Eye (tissue), 1 donor: ENCODE measurements at regions not wholly inside any gene's neighbourhood (a gene's known extent, or its start where the extent isn't known, plus 50 kb on each side); places are given as distances from the start of the nearest gene placed in this dataset.

ENCODE experiments used
- DNase-seq: peaks from one replicate; pipeline ENCODE4 v3.0.0-alpha.2; 2015

GRCh38 chr12:14283489-14284144, 81.9 kb upstream of the ATF7IP start:
- peak; percentile 31 for DNase-seq

GRCh38 chr12:14284184-14284722, 81.2 kb upstream of the ATF7IP start:
- DNase-seq, result peak; percentile 38

GRCh38 chr12:14289601-14290000, 75.9 kb upstream of the ATF7IP start:
- no peak for DNase-seq

- DNase-seq, result no peak
Observed at GRCh38 chr12:14290951-14291350, 74.5 kb upstream of the ATF7IP start.

- no peak for DNase-seq
Observed at GRCh38 chr12:14303661-14304155, 61.8 kb upstream of the ATF7IP start.

- DNase-seq, result no peak
Observed at GRCh38 chr12:14307004-14307403, 58.5 kb upstream of the ATF7IP start.

- DNase-seq, result no peak
Observed at GRCh38 chr12:14308516-14308915, 57.0 kb upstream of the ATF7IP start.

- DNase-seq, result no peak
Observed at GRCh38 chr12:14310866-14311265, 54.6 kb upstream of the ATF7IP start.

GRCh38 chr12:14313379-14314138, 51.9 kb upstream of the ATF7IP start:
- no peak for DNase-seq

GRCh38 chr12:14314801-14315200, 50.7 kb upstream of the ATF7IP start:
- no peak for DNase-seq

- DNase-seq, result no peak
Observed at GRCh38 chr12:14315501-14315900, 50.0 kb upstream of the ATF7IP start.
